NOMO-1 (cell line): ENCODE measurements at regions not wholly inside any gene's neighbourhood (a gene's known extent, or its start where the extent isn't known, plus 50 kb on each side); places are given as distances from the start of the nearest gene placed in this dataset.

Source experiments
- DNase-seq, 2 experiments: peaks; one replicate each; lab custom pipeline; 2025; ENCODE audit not compliant: unreplicated experiment in 2 of 2; lab: John Stamatoyannopoulos, UW

DNA sequence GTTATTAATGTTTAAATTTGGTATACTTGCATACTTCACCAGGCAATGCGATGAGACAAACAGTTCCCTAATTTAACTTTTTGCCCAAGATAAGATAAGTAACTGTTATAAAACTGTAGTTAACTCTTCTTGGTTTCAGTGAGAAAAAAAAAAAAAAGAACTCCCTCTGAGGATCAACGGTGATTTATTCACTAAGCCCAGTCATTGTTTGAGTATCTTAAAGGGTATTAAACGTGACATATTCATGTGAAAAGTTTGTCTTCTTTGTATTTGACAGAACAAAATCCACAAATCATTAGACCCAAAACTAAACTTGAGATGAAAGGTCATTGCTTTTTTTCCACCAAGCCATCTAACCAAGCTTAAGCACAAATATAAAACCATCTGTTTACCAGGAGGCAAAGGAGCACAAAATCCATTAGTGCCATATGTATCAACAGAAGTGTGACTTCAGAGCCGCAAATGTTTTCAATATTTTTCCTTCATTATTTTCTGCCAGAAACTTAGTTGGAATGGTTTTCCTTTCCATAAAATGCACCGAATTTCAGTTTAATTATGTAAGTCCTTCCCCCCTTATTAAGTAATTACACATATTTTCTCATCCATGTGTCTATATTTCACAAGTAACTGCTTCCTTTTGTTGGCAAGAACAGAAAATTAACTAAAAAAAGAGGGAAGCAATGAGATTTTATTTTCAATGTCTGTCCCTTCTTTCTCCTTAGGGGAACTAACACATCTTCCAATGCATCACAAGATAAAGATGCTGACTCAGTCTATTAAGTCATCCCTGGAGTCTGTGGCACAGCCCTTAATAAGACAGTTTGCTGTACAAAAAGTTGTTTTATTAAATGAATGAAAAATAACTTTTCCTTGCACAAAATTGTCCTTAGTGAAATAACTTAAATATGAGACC is 92.2 kb upstream of the RAP2B start:
- DNase-seq, result peak; percentile 46 to 83

DNA sequence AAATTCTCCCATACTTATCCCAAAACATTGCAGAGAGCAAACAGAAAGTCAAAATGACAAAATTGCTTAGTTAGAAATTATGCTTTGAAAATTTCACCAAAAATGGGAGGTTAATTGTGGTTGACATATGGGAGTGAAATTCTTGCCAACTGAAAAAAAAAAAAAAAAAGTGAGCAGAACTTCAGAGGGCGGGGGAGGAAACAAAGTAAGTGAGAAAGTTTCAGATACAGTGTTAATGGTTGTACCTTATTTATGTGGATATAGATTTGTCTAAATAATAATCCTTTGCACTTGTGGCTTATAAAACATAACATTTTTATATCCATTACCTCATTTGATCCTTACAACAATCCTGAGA is 91.5 kb upstream of the RAP2B start:
- DNase-seq, result no peak

DNA sequence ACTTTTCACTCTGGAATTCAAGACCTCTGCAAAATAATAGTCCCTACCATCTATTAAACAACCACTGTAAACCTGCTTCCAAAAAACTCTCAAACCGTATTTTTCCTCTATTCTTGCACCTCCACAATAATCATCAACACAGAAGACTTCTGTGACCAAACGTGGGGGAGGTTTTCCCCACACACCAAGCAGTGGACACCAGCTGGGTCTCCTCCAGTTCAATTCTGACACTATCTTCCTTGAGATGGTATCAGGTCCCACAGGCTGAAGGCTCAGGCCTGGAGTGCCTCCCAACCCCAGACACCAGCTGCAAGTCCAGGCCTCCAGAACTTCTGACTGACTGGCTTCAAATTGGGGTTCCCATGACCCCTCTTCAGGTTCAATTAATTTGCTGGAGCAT is 89.6 kb upstream of the RAP2B start:
- no peak for DNase-seq

DNA sequence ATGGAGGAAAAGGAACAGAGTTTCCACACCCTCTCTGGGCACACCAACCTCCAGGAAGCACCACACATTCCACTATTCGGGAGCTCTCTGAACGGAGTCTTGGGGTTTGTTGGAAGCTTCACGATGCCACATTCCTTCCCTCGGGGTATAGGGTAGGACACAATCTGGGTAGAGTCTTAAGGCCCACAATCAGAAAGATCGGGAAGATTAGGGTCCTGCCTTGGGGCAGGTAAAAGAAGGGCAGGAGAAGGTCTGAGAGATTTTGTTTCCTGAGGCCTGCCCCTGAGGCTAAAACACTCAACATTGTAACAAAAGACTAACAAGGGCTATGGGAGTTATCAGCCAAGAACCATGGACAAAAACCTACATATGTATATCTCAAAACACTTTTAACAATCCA is 89.2 kb upstream of the RAP2B start:
- no peak for DNase-seq

DNA sequence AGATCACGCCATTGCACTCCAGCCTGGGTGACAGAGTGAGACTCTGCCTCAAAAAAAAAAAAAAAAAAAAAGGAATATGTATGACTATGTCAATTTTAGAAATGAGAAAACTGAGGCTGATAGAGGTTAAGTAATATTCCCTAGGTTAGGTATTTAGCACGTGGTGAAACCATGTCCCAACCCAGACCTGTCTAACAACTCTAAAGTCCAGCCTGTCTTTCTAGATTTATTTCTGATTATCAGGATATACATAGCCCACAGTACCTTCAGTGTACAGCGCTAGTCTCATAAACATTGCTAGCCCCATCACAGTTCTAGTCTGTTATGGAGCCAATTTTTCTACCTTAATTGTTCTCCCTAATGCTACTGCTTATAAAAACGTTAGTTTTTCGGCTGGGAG is 88.4 kb upstream of the RAP2B start:
- no peak for DNase-seq

DNA sequence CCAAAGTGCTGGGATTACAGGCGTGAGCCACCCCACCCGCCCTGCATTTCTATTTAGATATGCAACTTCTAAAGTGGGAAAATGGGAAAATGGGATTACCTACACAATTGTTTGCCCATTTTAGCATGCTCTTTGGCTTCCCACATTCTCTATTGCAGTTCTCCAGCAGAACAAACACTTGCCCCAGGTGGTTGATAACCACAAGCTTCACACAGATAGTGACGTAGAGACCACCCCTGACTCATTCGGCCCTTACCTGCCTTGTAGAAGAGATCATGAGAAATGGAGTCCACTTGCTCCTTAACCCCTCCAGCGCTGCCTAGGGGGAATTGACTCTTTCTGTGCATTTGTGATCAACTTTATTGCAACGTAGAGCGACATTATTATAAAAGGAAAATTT is 83.2 kb upstream of the RAP2B start:
- no peak for DNase-seq

DNA sequence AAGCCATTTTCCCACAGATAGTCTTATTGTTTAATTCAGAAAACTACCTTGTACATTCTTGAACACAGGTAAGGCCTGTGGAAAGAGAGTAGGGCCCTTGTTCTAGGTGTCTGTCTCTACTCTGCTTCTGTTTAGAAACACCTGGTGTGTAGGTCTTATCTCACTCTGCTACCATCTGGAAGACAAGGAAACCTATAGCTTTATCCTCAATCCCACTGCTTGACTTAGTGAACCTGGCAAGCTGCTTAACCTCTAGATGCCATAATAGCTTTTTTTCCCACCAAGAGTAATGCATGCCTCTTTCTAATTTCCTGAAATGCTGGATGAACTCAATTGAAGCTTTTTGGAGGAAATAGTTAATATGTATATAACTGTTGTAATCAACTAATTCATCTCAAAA is 82.6 kb upstream of the RAP2B start:
- DNase-seq, result no peak

DNA sequence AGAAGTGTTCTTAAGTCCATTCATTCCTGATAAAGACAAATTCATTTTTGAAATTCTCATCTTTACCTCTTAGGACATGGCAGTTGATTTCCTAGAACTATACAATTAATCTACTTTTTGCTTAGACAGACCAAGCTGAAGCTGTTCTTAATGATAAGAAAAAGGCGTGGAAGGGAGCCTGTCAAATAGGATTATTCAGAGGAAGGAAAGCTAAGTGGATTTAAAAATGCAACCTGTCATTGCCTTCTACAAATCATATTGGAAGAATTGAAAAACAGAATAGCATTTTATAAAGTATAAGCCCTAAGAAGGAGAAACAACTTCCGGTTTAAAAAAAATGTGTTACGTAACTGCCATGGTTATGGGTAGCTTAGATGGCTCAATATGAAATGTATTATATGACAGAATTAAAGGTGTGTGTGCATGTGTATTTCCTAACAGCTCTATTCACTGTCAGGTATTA is 81.2 kb upstream of the RAP2B start:
- DNase-seq, result no peak

DNA sequence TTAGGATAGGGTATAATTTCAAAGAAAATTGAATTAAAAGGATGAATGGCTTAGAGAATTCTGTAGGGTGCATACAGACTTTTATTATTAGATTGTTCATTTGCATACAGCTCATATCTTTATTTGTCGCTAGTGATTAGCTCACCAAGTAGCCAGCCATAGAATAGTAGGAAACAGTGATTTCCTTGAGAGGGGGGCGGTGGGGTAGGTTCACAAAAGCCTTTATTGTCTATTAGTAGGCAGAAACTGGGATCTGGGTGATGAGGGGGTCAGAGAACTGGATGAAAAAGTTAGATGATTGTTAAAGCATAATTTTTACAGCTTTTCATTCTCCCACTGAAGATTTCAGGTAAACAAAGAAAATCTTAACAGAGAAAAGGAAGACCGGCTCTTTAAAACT is 77.6 kb upstream of the RAP2B start:
- DNase-seq, result no peak

DNA sequence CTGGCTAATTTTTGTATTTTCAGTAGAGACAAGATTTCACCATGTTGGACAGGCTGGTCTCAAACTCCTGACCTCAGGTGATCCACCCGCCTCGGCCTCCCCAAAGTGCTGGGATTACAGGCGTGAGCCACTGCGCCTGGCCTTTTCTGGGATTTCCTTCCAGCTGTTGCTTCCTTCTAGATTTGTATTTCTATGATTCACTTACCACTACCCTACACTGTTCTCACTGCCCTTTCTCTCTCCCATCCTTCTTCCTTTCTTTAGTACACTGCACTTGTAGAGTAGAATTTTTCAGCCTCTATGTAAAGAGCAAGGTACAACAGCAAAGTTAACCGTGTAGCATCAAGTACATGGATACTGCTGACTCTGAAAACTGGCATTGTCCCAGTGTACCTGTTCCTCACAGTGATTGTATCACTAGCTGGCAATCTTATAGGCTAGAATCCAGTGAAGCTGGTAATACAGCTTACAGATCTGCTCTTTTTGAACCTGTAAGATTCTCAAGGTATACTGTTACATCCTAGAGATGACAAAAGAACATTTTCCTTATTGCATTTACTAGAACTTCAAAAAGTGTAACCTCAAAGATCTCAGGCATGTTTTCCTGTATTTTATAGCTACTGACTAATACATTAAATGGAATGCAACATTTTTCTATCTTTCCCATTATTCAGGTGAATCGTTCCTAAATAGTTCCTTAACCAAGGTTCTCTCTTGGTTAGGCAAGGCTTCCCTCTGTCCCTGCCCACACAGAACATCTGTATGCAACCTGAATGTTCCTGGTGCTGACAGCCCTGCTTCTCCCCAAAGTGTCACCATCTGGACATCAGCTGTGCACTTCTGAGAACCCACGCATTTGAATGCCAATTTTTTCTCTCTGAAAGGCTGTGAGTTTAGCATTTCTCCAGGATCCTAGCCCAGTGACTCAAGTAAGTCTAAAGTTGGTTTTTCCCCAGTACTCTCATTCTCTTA is 74.1 kb upstream of the RAP2B start:
- no peak for DNase-seq

DNA sequence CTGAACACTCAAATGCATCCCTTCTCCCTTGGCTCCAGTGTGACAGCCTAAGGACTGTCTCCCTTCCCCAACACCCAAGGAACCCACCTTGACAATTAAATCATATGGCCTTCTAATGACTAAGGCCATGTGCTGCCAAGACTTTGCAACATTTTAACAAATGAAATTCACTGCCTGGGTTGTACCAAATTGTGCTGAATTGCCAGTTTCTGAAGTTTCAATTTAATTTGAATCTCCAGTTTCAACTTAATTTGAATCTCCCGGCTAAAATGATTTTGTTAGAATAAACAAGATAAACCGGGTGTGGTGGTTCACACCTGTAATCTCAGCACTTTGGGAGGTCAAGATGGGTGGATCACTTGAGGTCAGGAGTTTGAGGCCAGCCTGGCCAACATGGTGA is 72.4 kb upstream of the RAP2B start:
- DNase-seq, result no peak

DNA sequence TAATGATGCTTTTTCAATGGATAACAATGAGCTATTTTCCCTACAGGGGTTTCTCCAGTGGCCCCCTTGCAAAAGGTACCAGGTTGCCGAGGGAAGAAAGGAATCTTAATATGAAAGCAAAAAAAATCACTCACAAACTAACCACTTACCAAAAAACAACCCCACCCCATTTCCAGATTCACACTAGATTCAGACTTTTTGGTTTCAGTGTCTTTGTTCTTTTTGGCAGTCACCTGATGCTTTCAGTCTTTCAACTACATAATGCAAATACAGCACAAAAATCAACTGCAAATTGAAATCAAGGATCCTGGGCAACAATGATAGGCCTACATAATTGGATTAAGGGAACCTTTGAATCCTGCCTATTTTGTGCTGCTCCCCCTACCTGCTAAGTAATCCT is 71.1 kb upstream of the RAP2B start:
- DNase-seq, result no peak

DNA sequence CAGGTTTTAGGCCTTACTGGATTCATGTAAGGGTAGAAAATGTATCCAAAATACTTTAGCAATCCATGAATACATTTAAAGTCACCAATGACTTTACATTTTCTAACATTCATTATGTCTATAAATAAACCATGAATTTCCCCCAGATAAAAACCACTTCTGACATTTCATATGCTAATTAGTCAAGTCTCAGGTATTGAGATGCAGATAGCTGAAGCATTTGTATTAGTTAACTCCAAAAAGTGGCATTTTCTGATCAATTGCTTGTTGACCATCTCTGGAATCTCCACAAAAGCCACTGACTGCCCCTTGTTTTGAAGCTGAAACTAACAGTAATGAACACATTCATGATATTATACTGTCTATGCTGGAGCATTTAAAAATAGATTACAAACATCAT is 68.4 kb upstream of the RAP2B start:
- no peak for DNase-seq

DNA sequence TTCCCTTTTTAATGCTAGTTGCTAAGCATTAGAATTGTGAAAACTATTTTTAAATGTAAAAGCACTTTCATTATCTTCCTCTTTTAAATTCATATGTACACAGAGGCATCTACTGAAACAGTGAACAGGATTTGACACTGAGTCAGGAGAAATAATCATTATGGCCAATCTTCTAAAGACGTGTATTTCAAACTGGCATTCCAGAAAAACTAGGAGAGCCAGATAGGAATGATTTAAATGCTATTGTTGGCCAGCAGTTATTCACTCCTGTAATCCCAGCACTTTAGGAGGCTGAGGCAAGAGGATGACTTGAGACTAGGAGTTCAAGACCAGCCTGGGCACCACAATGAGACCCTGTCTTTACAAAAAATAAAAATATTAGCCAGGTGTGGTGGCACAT is 67.6 kb upstream of the RAP2B start:
- DNase-seq, result peak in 1 of 2 experiments; percentile 21

DNA sequence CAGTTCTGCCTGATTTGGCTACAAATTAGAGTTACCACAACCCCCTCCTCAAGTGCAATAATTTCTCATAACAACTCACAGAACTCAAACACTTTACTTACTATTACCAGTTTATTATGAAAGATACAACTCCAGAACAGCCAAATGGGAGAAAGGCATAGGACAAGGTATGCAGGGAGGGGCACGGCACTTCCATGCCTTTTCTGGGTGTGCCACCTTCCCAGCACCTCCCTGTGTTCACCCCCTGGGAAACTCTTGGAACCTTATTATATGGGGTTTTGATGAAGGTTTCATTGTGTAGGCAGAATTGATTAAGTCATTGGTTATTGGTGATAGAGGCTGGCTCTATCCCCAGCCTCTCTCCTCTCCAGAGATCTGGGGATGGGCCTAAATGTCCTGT is 66.6 kb upstream of the RAP2B start:
- no peak for DNase-seq

DNA sequence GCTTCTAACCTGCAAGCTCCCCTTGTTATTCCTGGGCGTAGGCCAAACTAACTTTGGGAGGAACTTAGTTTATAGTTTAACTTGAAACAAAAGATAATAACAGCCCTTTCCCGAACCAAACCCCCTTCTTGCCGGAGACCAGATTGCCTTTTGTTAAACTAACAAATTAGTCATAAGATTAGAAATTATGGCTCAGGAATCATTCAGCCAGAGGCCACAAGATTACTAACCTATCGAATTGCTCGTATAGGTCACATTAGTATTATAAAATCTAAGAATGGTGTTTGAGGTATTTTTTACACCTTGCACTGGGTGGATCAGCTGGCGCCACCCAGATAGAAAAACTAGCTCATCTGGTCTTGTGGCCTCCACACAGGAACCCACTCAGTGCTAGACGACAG is 65.3 kb upstream of the RAP2B start:
- DNase-seq, result no peak

DNA sequence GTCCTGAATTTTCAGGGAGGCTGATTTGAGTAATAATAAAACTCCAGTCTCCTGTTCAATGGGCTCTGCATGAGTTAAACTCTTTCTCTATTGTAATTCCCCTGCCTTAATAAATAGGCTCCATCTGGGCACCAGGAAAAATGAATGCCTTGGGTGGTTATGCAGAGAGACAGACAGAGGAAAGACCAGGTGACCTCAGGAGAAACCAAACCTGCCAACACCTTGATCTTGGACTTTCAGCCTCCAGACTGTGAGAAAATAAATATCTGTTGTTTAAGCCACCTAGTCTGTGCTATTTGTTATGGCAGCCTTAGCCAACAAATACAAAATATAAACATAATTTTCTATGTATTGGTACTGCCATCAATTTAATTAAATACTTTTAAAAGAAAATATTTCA is 64.8 kb upstream of the RAP2B start:
- no peak for DNase-seq

DNA sequence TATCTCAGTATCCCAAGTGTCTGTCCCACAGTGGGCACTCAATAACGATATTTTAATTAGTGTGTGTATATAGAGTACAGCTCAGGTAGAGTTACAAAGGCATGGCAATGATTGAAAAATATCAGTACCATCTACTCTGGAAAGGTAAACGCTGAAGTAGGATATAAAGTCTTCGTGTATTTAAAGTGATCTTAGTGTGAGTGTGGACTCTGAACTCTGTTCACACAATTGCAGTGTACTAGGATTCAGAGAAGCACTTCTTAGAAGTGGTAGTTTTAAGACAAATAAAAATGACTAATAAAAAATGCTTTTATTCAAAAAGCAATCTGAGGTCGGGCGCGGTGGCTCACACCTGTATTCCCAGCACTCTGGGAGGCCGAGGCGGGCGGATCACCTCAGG is 62.9 kb upstream of the RAP2B start:
- DNase-seq, result no peak

DNA sequence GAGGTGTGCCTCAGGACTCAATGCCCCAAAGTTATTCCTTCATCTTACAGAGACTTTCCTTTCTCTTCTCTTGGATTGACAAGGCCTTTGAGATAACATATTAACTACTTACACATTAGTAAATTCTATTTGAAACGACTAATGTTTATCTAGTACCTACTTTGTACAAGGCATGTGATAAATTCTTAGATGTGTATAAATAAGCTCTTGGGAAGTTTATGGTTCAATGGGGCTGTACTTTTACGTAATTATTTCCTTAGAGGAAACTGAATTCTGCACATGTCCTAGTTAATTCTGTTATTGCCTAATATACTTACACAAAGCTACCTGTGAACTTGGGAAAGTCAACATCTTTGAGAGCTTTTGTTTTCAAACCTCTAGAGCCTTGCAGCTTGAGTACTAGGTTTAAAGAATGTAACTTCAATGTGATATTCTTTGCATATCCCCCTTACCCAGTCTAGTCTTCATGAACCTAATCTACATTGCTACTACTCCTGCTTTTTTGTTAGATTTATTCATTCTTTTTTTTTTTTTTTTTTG is 58.5 kb upstream of the RAP2B start:
- DNase-seq, result no peak

DNA sequence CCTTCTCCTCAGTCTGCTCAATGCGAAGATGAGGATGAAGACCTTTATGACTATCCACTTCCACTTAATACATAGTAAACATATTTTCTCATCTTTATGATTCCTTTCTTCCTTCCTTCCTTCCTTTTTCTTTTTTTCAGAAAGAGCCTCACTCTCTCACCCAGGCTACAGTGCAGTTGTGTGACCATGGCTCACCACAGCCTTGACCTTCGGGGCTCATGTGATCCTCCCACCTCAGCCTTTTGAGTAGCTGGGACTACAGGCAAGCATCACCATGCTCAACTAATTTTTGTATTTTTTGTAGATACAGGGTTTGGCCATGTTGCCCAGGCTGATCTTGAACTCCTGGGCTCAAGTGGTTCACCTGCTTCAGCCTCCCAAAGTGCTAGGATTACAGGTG is 52.0 kb upstream of the RAP2B start:
- no peak for DNase-seq

DNA sequence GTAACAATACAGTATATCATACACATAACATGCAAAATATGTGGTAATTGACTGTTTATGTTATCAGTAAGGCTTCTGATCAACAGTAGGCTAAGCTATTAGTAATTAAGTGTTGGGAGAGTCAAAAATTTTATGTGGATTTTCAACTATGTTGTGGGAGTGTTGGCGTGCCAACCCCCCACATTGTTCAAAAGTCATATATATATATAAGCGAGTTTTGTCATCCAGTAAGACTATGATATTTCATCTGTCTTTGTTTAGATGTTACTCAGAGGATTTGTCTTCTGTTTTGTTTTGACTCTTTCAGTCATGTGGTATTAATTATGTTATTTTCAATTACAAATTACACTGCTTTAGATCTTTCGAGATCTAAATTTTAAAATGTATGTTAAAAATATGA is 51.0 kb upstream of the RAP2B start:
- no peak for DNase-seq
